HepG2 (cell line): ENCODE measurements at regions not wholly inside any gene's neighbourhood (a gene's known extent, or its start where the extent isn't known, plus 50 kb on each side); places are given as distances from the start of the nearest gene placed in this dataset.

Experiments used
- ATAC-seq: fragments of 200-7000 bp; cut with Tn5 transposase; 3 replicates; pipeline ENCODE4 v1.9.1; 2020; ENCODE audit warnings: mild to moderate bottlenecking, moderate library complexity
- BruUV-seq: library from RNA; stranded (reverse); fragments of 400-500 nt; replicated peaks from 2 replicates; lab custom pipeline; 2021; lab: Mats Ljungman, UMichigan
- CTCF ChIA-PET: fragments of 300-600 bp; formaldehyde crosslinking; extraction: SDS; loops from one replicate; lab custom pipeline; 2021; ENCODE audit warnings: low total read pairs, inconsistent platforms, low intra/inter-chr PET ratio; lab: Yijun Ruan, JAX
- POLR2A ChIA-PET: fragments of 350-600 bp; sonication (Branson Sonifier 250); formaldehyde crosslinking; loops from one replicate; lab custom pipeline; 2020; ENCODE audit warnings: antibody characterized with exemption, inconsistent platforms; lab: Yijun Ruan, JAX
- DNase-seq: peaks from one replicate; pipeline ENCODE4 v3.0.0-alpha.2; 2015; ENCODE audit warnings: low spot score
- FAIRE-seq: peaks from 3 replicates; lab custom pipeline; 2011; peaks lifted over from hg19 to GRCh38; lab: Jason Lieb, UNC
- H2AFZ ChIP-seq: one replicate; pipeline ENCODE4 v1.6.1; 2011; ENCODE audit warnings: low read length, inconsistent platforms
- H3K27ac ChIP-seq: fragments of 300-600 bp; 3 replicates; pipeline ENCODE4 v1.8.0; 2011; ENCODE audit warnings: mixed run types, mild to moderate bottlenecking, mixed read lengths, low read length, inconsistent platforms; ENCODE audit not compliant: insufficient read depth; ENCODE audit errors: extremely low read length
- H3K27me3 ChIP-seq, 2 experiments: fragments of 200-600 bp in 1 of 2; 2 replicates in 1 of 2; 3 replicates in 1 of 2; pipeline versions ENCODE4 v1.6.0 to v1.8.0; 2011; ENCODE audit warnings: low read length in 2 of 2, mild to moderate bottlenecking in 2 of 2, moderate library complexity in 2 of 2, inconsistent platforms in 1 of 2; ENCODE audit not compliant: insufficient read depth in 2 of 2, control insufficient read depth in 1 of 2
- H3K36me3 ChIP-seq, 2 experiments: fragments of 200-600 bp in 1 of 2; replicated peaks in 1 of 2; 2 replicates in 1 of 2; 3 replicates in 1 of 2; pipeline versions ENCODE4 v1.5.1 to v1.8.0; 2011; ENCODE audit warnings: low read length in 2 of 2, inconsistent platforms in 1 of 2; ENCODE audit not compliant: insufficient read depth in 2 of 2, control insufficient read depth in 1 of 2
- H3K4me1 ChIP-seq: 2 replicates; pipeline ENCODE4 v1.5.1; 2012; ENCODE audit warnings: low read length, inconsistent platforms; ENCODE audit not compliant: insufficient read depth
- H3K4me2 ChIP-seq: 2 replicates; pipeline ENCODE4 v1.6.0; 2011; ENCODE audit warnings: low read depth, low read length, inconsistent platforms
- H3K4me3 ChIP-seq, 3 experiments: fragments of 200-600 bp in 1 of 3; sonication (generic), shearing (Covaris generic) in 1 of 3; replicated peaks in 1 of 3; 2 replicates each; pipeline ENCODE4 v1.5.1; 2011 to 2016; ENCODE audit warnings: low read length in 3 of 3, inconsistent platforms in 2 of 3, low read depth in 2 of 3, mild to moderate bottlenecking in 2 of 3, control low read depth in 1 of 3, mixed read lengths in 1 of 3; ENCODE audit not compliant: insufficient read depth in 1 of 3
- H3K79me2 ChIP-seq: one replicate; pipeline ENCODE4 v1.6.1; 2011; ENCODE audit warnings: low read length, inconsistent platforms; ENCODE audit not compliant: insufficient read depth
- H3K9ac ChIP-seq: 2 replicates; pipeline ENCODE4 v1.6.0; 2011; ENCODE audit warnings: mild to moderate bottlenecking, low read depth, low read length, inconsistent platforms; ENCODE audit not compliant: insufficient read depth
- H3K9me3 ChIP-seq: 2 replicates; pipeline ENCODE4 v1.5.1; 2012; ENCODE audit warnings: mild to moderate bottlenecking, low read length
- H4K20me1 ChIP-seq: 2 replicates; pipeline ENCODE4 v1.6.0; 2011; ENCODE audit warnings: inconsistent platforms, mild to moderate bottlenecking, low read length, moderate library complexity; ENCODE audit not compliant: insufficient read depth
- AHDC1 ChIP-seq: sonication (generic); formaldehyde crosslinking; IDR thresholded peaks from 2 replicates; pipeline ENCODE4 v1.5.1; 2020; ENCODE audit warnings: mild to moderate bottlenecking, missing genetic modification reagents, borderline replicate concordance
- ATF7 ChIP-seq, 2 experiments: fragments of 450-650 bp in 1 of 2; sonication (generic) in 1 of 2; formaldehyde crosslinking in 1 of 2; IDR thresholded peaks; 2 replicates each; pipeline versions ENCODE4 v1.4.0 to v1.6.1; 2016 to 2020; ENCODE audit warnings: antibody characterized with exemption in 1 of 2, mild to moderate bottlenecking in 1 of 2, missing genetic modification reagents in 1 of 2
- BCL6 ChIP-seq: IDR thresholded peaks from 2 replicates; pipeline ENCODE4 v1.6.1; 2016; ENCODE audit warnings: missing genetic modification reagents, missing compliant biosample characterization
- ETV5 ChIP-seq: IDR thresholded peaks from 2 replicates; pipeline ENCODE4 v1.6.1; 2018; ENCODE audit warnings: missing biosample characterization, missing genetic modification reagents, inconsistent platforms, borderline replicate concordance
- FOXA3 ChIP-seq: IDR thresholded peaks from 2 replicates; pipeline ENCODE4 v1.6.1; 2016; ENCODE audit warnings: missing genetic modification reagents, missing compliant biosample characterization
- KLF13 ChIP-seq: sonication (generic); formaldehyde crosslinking; IDR thresholded peaks from 2 replicates; pipeline ENCODE4 v1.4.0; 2020; ENCODE audit warnings: mild to moderate bottlenecking, missing genetic modification reagents
- MEIS1 ChIP-seq: sonication (generic); formaldehyde crosslinking; IDR thresholded peaks from 2 replicates; pipeline ENCODE4 v1.9.0; 2021; ENCODE audit warnings: mild to moderate bottlenecking, missing genetic modification reagents, moderate library complexity, borderline replicate concordance
- RBM22 ChIP-seq: fragments of 200-400 bp; formaldehyde crosslinking; optimal IDR thresholded peaks from 2 replicates; pipeline ENCODE3; 2017; ENCODE audit warnings: mild to moderate bottlenecking, low read length, moderate library complexity
- SOX13 ChIP-seq, 3 experiments: fragments of 450-650 bp in 1 of 3; sonication (generic) in 1 of 3; formaldehyde crosslinking in 1 of 3; IDR thresholded peaks in 2 of 3; conservative IDR thresholded peaks in 1 of 3; 2 replicates each; pipeline versions ENCODE4 v1.5.0 to v1.6.1; 2016 to 2020; ENCODE audit warnings: antibody characterized with exemption in 1 of 3, mild to moderate bottlenecking in 1 of 3, missing compliant biosample characterization in 1 of 3, missing genetic modification reagents in 1 of 3, moderate library complexity in 1 of 3
- TOE1 ChIP-seq: sonication (generic); formaldehyde crosslinking; IDR thresholded peaks from 2 replicates; pipeline ENCODE4 v1.4.0; 2020; ENCODE audit warnings: mild to moderate bottlenecking, missing genetic modification reagents
- ZNF264 ChIP-seq: sonication (generic); formaldehyde crosslinking; IDR thresholded peaks from 2 replicates; pipeline ENCODE4 v1.4.0; 2020; ENCODE audit warnings: missing genetic modification reagents
- ZNF737 ChIP-seq: sonication (generic); formaldehyde crosslinking; IDR thresholded peaks from 2 replicates; pipeline ENCODE4 v1.5.0; 2020; ENCODE audit warnings: missing genetic modification reagents, mild to moderate bottlenecking, borderline replicate concordance
- WGBS: methylation state at CpG from one replicate; pipeline ENCODE4 v1.1.6; 2017; ENCODE audit warnings: low lambda C conversion rate; 5-methylcytosine and 5-hydroxymethylcytosine counted together
- in situ Hi-C: cut with HindIII; loops from 2 replicates; pipeline ENCODE4 v1.10.0; 2017; ENCODE audit warnings: low pct_unique_long_range_greater_than_20kb; ENCODE audit not compliant: extremely low pct_ligation_motif_present
- intact Hi-C: fragments of 100-400 bp; cut with micrococcal nuclease; formaldehyde crosslinking; loops from one replicate; pipeline ENCODE4 v1.10.0; 2022; ENCODE audit not compliant: unreplicated experiment

- H3K27ac ChIP-seq: no peak overlapping the region
- DNase-seq (no peak), ATAC-seq (no peak), FAIRE-seq (no peak)
- H3K36me3 ChIP-seq: no peaks in the 10 kb centered on the region
- H3K79me2 ChIP-seq: no peaks in the 10 kb centered on the region
- H3K4me2 ChIP-seq: no peak overlapping the region
- no peak overlapping the region for H2AFZ ChIP-seq
- intact Hi-C loops (no loop called here), in situ Hi-C loops (no loop called here)
- no peaks in the 10 kb centered on the region for H4K20me1 ChIP-seq
- ChIA-PET CTCF (no interaction called here), POLR2A (no interaction called here)
- no peaks in the 10 kb centered on the region for H3K27me3 ChIP-seq
- 28% methylated on average over 4 of the region's 4 CpGs for WGBS
- no peak overlapping the region for H3K9ac ChIP-seq
- H3K9me3 ChIP-seq: no peaks in the 10 kb centered on the region
- no peaks in the 10 kb centered on the region for H3K4me1 ChIP-seq
- no TSS peak for BruUV-seq
- peak; percentile 15; the same call in 1 of the 2 replicates for TF ChIP-seq ATF7 (IDR thresholded peaks at IDR 0.05)
- no peak for TF ChIP-seq ATF7 (CRISPR knock-in tag; IDR thresholded peaks at IDR 0.05)
- TF ChIP-seq MEIS1: no peak
- no peak overlapping the region for H3K4me3 ChIP-seq
These were observed 605.3 kb upstream of the SPRY2 start for GRCh38 chr13:80946008-80946802.

GRCh38 chr13:80945328-80945727 lies 604.4 kb upstream of the SPRY2 start:
- CTCF ChIA-PET: no interaction called here
- H2AFZ ChIP-seq: no peak overlapping the region
- FAIRE-seq: peak; percentile 51
- no TSS peak for BruUV-seq
- POLR2A ChIA-PET: no interaction called here
- 0% methylated on average over 3 of the region's 3 CpGs for WGBS
- intact Hi-C loops (no loop called here), in situ Hi-C loops (no loop called here)
- H3K36me3 ChIP-seq: no peaks in the 10 kb centered on the region
- no peak overlapping the region for H3K4me3 ChIP-seq
- H3K4me1 ChIP-seq: no peaks in the 10 kb centered on the region
- ATAC-seq: peak; percentile 100
- no peaks in the 10 kb centered on the region for H3K27me3 ChIP-seq
- H3K9ac ChIP-seq: no peak overlapping the region
- no peak overlapping the region for H3K4me2 ChIP-seq
- peak; percentile 71 for DNase-seq
- no peaks in the 10 kb centered on the region for H4K20me1 ChIP-seq
- no peaks in the 10 kb centered on the region for H3K9me3 ChIP-seq
- no peaks in the 10 kb centered on the region for H3K79me2 ChIP-seq
- no peak overlapping the region for H3K27ac ChIP-seq
- TF ChIP-seq BCL6 (CRISPR knock-in tag) (peak; percentile 50; the same call in 1 of the 2 replicates), FOXA3 (CRISPR knock-in tag) (0 out of 2 replicates have a peak, but pooled peaks have one; percentile 34), ZNF737 (CRISPR knock-in tag) (no peak), ETV5 (CRISPR knock-in tag) (peak; percentile 80; the same call in 1 of the 2 replicates), RBM22 (no peak), SOX13 (IDR thresholded peaks at IDR 0.05) (no peak), SOX13 (CRISPR knock-in tag; conservative IDR thresholded peaks at IDR 0.05 in 1 of 2, IDR thresholded peaks at IDR 0.05 in 1 of 2) (peak in 1 of 2 experiments; percentile 66; a peak in 2 of 4 replicates), AHDC1 (peak; percentile 32; the same call in 1 of the 2 replicates), ZNF264 (no peak), KLF13 (no peak), TOE1 (no peak)
